K562 (cell line): ENCODE measurements at regions not wholly inside any gene's neighbourhood (a gene's known extent, or its start where the extent isn't known, plus 50 kb on each side); places are given as distances from the start of the nearest gene placed in this dataset.

Experiments used
- ELF4 ChIP-seq: fragments of 450-650 bp; formaldehyde crosslinking; IDR thresholded peaks from 2 replicates; pipeline ENCODE4 v1.4.0; 2022; ENCODE audit warnings: missing genetic modification characterization
- FOXK2 ChIP-seq, 2 experiments: fragments of 450-650 bp; IDR thresholded peaks in 1 of 2; conservative IDR thresholded peaks in 1 of 2; 2 replicates each; pipeline ENCODE4 v1.6.1; 2016; ENCODE audit warnings: low read depth in 2 of 2, mild to moderate bottlenecking in 1 of 2
- KLF13 ChIP-seq: fragments of 450-650 bp; IDR thresholded peaks from 2 replicates; pipeline ENCODE4 v1.6.1; 2016; ENCODE audit warnings: missing genetic modification characterization, low read depth, mild to moderate bottlenecking, missing compliant biosample characterization, moderate library complexity, borderline replicate concordance
- KLF16 ChIP-seq: IDR thresholded peaks from 2 replicates; pipeline ENCODE4 v1.6.1; 2016; ENCODE audit warnings: antibody characterized with exemption
- MCM7 ChIP-seq, 2 experiments: fragments of 450-650 bp; IDR thresholded peaks; 2 replicates each; pipeline ENCODE4 v1.6.1; 2016 to 2018
- MXI1 ChIP-seq: IDR thresholded peaks from 2 replicates; pipeline ENCODE4 v1.6.1; 2011; ENCODE audit warnings: low read depth, mild to moderate bottlenecking, improper control_type of control experiment, low read length
- NR2C2 ChIP-seq, 2 experiments: fragments of 200-800 bp in 1 of 2; sonication (Bioruptor generic) in 1 of 2; sonication (generic) in 1 of 2; formaldehyde crosslinking in 1 of 2; IDR thresholded peaks; 2 replicates each; pipeline versions ENCODE4 v1.6.1 to v1.8.0; 2016 to 2022; ENCODE audit warnings: mild to moderate bottlenecking in 1 of 2, missing compliant biosample characterization in 1 of 2, missing genetic modification characterization in 1 of 2, missing genetic modification reagents in 1 of 2
- POLR2AphosphoS2 ChIP-seq: IDR thresholded peaks from 2 replicates; pipeline ENCODE4 v1.6.1; 2012; ENCODE audit warnings: low read length, improper control_type of control experiment
- TAF1 ChIP-seq: IDR thresholded peaks from 2 replicates; pipeline ENCODE4 v1.6.1; 2011; ENCODE audit warnings: mild to moderate bottlenecking, low read length, moderate library complexity; ENCODE audit not compliant: insufficient read depth, control insufficient read depth, severe bottlenecking; ENCODE audit errors: extremely low read depth
- ZNF707 ChIP-seq: fragments of 250-450 bp; sonication (Bioruptor Pico); conservative IDR thresholded peaks from 2 replicates; pipeline ENCODE4 v1.8.0; 2022; ENCODE audit warnings: inconsistent platforms, mild to moderate bottlenecking, moderate library complexity
- TF ChIP-seq, protein P1 (sequence below), 3 experiments: fragments of 200-800 bp in 1 of 3; fragments of 250-450 bp in 1 of 3; fragments of 450-650 bp in 1 of 3; sonication (Bioruptor Pico) in 1 of 3; sonication (Bioruptor generic) in 1 of 3; formaldehyde crosslinking in 1 of 3; IDR thresholded peaks; 2 replicates each; pipeline versions ENCODE4 v1.6.1 to v1.8.0; 2016 to 2022; ENCODE audit warnings: mild to moderate bottlenecking in 2 of 3, missing genetic modification characterization in 2 of 3, missing compliant biosample characterization in 1 of 3, moderate library complexity in 1 of 3
- TF ChIP-seq, protein P2 (sequence below), 2 experiments: fragments of 450-650 bp; IDR thresholded peaks; 2 replicates each; pipeline ENCODE4 v1.6.1; 2016
- TF ChIP-seq, protein P3 (sequence below): fragments of 200-800 bp; sonication (Bioruptor generic); IDR thresholded peaks from 2 replicates; pipeline ENCODE4 v1.6.1; 2017; ENCODE audit warnings: missing genetic modification characterization, missing compliant biosample characterization
- TF ChIP-seq, protein P4 (sequence below): sonication (generic); formaldehyde crosslinking; IDR thresholded peaks from 2 replicates; pipeline ENCODE4 v1.8.1; 2023; ENCODE audit warnings: missing genetic modification reagents, mild to moderate bottlenecking, borderline replicate concordance
- TF ChIP-seq, protein P5 (sequence below): IDR thresholded peaks from 2 replicates; pipeline ENCODE4 v1.6.1; 2011; ENCODE audit not compliant: insufficient read length; ENCODE audit errors: extremely low read depth

DNA sequence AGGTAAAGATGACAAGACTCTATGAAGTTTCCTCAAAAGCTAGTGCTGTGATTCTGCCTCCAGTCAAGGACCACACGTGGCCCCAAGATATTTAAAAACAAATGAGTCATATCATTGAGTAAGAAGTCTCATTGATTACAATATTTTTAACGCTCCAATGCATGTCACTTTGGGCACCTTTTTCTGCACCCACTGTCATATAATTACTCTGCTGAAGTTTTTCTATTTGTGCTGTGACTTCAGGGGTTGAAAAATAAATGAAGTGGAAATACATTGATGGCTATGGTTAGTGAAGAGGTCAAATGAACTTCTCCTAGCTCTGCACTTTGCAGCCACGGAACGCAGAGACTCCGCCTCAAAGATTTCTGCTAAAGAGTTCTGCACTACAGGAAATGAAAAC lies 344.3 kb upstream of the KYNU start (continued):
- TF ChIP-seq, protein P1, sequence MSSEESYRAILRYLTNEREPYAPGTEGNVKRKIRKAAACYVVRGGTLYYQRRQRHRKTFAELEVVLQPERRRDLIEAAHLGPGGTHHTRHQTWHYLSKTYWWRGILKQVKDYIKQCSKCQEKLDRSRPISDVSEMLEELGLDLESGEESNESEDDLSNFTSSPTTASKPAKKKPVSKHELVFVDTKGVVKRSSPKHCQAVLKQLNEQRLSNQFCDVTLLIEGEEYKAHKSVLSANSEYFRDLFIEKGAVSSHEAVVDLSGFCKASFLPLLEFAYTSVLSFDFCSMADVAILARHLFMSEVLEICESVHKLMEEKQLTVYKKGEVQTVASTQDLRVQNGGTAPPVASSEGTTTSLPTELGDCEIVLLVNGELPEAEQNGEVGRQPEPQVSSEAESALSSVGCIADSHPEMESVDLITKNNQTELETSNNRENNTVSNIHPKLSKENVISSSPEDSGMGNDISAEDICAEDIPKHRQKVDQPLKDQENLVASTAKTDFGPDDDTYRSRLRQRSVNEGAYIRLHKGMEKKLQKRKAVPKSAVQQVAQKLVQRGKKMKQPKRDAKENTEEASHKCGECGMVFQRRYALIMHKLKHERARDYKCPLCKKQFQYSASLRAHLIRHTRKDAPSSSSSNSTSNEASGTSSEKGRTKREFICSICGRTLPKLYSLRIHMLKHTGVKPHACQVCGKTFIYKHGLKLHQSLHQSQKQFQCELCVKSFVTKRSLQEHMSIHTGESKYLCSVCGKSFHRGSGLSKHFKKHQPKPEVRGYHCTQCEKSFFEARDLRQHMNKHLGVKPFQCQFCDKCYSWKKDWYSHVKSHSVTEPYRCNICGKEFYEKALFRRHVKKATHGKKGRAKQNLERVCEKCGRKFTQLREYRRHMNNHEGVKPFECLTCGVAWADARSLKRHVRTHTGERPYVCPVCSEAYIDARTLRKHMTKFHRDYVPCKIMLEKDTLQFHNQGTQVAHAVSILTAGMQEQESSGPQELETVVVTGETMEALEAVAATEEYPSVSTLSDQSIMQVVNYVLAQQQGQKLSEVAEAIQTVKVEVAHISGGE (CRISPR knock-in tag; IDR thresholded peaks at IDR 0.05), result no peak
- TF ChIP-seq NR2C2 (CRISPR knock-in tag; IDR thresholded peaks at IDR 0.05) (no peak), NR2C2 (tag; IDR thresholded peaks at IDR 0.05) (no peak), KLF13 (tag) (no peak), POLR2AphosphoS2 (no peak), TAF1 (no peak), KLF16 (no peak), ZNF707 (CRISPR knock-in tag) (no peak), MCM7 (IDR thresholded peaks at IDR 0.05) (no peak), MXI1 (no peak), FOXK2 (conservative IDR thresholded peaks at IDR 0.05 in 1 of 2, IDR thresholded peaks at IDR 0.05 in 1 of 2; ENCODE audit: low read depth in 2 of 2) (no peak), ELF4 (CRISPR knock-in tag) (no peak)
- TF ChIP-seq, protein P2, sequence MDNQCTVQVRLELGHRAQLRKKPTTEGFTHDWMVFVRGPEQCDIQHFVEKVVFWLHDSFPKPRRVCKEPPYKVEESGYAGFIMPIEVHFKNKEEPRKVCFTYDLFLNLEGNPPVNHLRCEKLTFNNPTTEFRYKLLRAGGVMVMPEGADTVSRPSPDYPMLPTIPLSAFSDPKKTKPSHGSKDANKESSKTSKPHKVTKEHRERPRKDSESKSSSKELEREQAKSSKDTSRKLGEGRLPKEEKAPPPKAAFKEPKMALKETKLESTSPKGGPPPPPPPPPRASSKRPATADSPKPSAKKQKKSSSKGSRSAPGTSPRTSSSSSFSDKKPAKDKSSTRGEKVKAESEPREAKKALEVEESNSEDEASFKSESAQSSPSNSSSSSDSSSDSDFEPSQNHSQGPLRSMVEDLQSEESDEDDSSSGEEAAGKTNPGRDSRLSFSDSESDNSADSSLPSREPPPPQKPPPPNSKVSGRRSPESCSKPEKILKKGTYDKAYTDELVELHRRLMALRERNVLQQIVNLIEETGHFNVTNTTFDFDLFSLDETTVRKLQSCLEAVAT (IDR thresholded peaks at IDR 0.05), result no peak
- TF ChIP-seq, protein P3, sequence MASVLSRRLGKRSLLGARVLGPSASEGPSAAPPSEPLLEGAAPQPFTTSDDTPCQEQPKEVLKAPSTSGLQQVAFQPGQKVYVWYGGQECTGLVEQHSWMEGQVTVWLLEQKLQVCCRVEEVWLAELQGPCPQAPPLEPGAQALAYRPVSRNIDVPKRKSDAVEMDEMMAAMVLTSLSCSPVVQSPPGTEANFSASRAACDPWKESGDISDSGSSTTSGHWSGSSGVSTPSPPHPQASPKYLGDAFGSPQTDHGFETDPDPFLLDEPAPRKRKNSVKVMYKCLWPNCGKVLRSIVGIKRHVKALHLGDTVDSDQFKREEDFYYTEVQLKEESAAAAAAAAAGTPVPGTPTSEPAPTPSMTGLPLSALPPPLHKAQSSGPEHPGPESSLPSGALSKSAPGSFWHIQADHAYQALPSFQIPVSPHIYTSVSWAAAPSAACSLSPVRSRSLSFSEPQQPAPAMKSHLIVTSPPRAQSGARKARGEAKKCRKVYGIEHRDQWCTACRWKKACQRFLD (CRISPR knock-in tag), result no peak
- TF ChIP-seq, protein P4, sequence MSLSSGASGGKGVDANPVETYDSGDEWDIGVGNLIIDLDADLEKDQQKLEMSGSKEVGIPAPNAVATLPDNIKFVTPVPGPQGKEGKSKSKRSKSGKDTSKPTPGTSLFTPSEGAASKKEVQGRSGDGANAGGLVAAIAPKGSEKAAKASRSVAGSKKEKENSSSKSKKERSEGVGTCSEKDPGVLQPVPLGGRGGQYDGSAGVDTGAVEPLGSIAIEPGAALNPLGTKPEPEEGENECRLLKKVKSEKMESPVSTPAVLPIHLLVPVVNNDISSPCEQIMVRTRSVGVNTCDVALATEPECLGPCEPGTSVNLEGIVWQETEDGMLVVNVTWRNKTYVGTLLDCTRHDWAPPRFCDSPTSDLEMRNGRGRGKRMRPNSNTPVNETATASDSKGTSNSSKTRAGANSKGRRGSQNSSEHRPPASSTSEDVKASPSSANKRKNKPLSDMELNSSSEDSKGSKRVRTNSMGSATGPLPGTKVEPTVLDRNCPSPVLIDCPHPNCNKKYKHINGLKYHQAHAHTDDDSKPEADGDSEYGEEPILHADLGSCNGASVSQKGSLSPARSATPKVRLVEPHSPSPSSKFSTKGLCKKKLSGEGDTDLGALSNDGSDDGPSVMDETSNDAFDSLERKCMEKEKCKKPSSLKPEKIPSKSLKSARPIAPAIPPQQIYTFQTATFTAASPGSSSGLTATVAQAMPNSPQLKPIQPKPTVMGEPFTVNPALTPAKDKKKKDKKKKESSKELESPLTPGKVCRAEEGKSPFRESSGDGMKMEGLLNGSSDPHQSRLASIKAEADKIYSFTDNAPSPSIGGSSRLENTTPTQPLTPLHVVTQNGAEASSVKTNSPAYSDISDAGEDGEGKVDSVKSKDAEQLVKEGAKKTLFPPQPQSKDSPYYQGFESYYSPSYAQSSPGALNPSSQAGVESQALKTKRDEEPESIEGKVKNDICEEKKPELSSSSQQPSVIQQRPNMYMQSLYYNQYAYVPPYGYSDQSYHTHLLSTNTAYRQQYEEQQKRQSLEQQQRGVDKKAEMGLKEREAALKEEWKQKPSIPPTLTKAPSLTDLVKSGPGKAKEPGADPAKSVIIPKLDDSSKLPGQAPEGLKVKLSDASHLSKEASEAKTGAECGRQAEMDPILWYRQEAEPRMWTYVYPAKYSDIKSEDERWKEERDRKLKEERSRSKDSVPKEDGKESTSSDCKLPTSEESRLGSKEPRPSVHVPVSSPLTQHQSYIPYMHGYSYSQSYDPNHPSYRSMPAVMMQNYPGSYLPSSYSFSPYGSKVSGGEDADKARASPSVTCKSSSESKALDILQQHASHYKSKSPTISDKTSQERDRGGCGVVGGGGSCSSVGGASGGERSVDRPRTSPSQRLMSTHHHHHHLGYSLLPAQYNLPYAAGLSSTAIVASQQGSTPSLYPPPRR (CRISPR knock-in tag), result no peak
- TF ChIP-seq, protein P5, sequence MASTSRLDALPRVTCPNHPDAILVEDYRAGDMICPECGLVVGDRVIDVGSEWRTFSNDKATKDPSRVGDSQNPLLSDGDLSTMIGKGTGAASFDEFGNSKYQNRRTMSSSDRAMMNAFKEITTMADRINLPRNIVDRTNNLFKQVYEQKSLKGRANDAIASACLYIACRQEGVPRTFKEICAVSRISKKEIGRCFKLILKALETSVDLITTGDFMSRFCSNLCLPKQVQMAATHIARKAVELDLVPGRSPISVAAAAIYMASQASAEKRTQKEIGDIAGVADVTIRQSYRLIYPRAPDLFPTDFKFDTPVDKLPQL, result no peak
